H1 (cell line): ENCODE measurements at regions not wholly inside any gene's neighbourhood (a gene's known extent, or its start where the extent isn't known, plus 50 kb on each side); places are given as distances from the start of the nearest gene placed in this dataset.

ENCODE experiments used
- GTF2F1 ChIP-seq: IDR thresholded peaks from 2 replicates; pipeline ENCODE4 v1.6.1; 2012; ENCODE audit warnings: low read depth, low read length, improper control_type of control experiment, borderline replicate concordance
- JUN ChIP-seq: IDR thresholded peaks from 2 replicates; pipeline ENCODE4 v1.6.1; 2011; ENCODE audit warnings: low read depth, mild to moderate bottlenecking, improper control_type of control experiment, low read length
- NANOG ChIP-seq: IDR thresholded peaks from 2 replicates; pipeline ENCODE4 v1.6.1; 2011; ENCODE audit warnings: low read length, low read depth, mild to moderate bottlenecking, inconsistent platforms; ENCODE audit not compliant: insufficient read depth, poor library complexity, severe bottlenecking
- RBBP5 ChIP-seq: IDR thresholded peaks from 2 replicates; pipeline ENCODE4 v1.7.1; 2012; ENCODE audit warnings: low read depth, mild to moderate bottlenecking, inconsistent platforms, low read length, moderate library complexity, borderline replicate concordance
- RFX5 ChIP-seq: IDR thresholded peaks from 2 replicates; pipeline ENCODE4 v1.6.1; 2011; ENCODE audit warnings: low read depth, low read length, improper control_type of control experiment, borderline replicate concordance
- SIN3A ChIP-seq, 2 experiments: IDR thresholded peaks in 1 of 2; conservative IDR thresholded peaks in 1 of 2; 2 replicates each; pipeline ENCODE4 v1.6.1; 2011 to 2012; ENCODE audit warnings: low read length in 2 of 2, improper control_type of control experiment in 1 of 2, low read depth in 1 of 2, mild to moderate bottlenecking in 1 of 2

DNA sequence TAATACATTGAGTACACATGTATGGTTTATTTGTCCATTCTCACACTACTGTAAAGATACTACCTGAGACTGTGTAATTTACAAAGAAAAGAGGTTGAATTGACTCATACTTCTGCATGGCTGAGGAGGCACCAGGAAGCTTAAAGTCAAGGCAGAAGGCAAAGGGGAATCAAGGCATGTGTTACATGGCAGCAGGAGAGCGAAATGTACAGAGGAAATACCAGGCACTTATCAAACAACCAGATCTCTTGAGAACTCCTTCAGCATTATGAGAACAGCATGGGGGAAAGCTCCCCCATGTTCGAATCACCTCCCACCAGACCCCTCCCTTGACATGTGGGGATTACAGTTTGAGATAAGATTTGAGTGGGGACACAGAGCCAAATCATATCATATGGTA, 666.3 kb downstream of the ZBBX start (continued):
- TF ChIP-seq SIN3A (conservative IDR thresholded peaks at IDR 0.05 in 1 of 2, IDR thresholded peaks at IDR 0.05 in 1 of 2; ENCODE audit: low read depth in 1 of 2, low read length in 2 of 2), result no peak
- TF ChIP-seq GTF2F1, result no peak
- TF ChIP-seq NANOG, result no peak
- no peak for TF ChIP-seq JUN
- no peak for TF ChIP-seq RFX5
- TF ChIP-seq RBBP5, result no peak
